Fibroblast of lung (primary cell): ENCODE measurements at regions not wholly inside any gene's neighbourhood (a gene's known extent, or its start where the extent isn't known, plus 50 kb on each side); places are given as distances from the start of the nearest gene placed in this dataset.
A peak's percentile ranks its signal among the peaks of the same experiment; 100 is the strongest.

Experiments
- DNase-seq, 2 donors: peaks; one replicate each; pipeline versions ENCODE4 v3.0.0 to v3.0.0-alpha.2; 2010; ENCODE audit warnings: low read depth in 2 of 2
- H2AFZ ChIP-seq: 2 replicates; pipeline ENCODE4 v1.5.1; 2012; ENCODE audit warnings: low read length, control low read depth, inconsistent platforms
- H3K27ac ChIP-seq: 2 replicates; pipeline ENCODE4 v1.5.1; 2011; ENCODE audit warnings: low read length, control low read depth; ENCODE audit not compliant: insufficient read depth
- H3K27me3 ChIP-seq: 2 replicates; pipeline ENCODE4 v1.5.1; 2011; ENCODE audit warnings: mild to moderate bottlenecking, low read length; ENCODE audit not compliant: control insufficient read depth, insufficient read depth
- H3K36me3 ChIP-seq: 2 replicates; pipeline ENCODE4 v1.5.1; 2011; ENCODE audit warnings: low read length; ENCODE audit not compliant: control insufficient read depth, insufficient read depth
- H3K4me1 ChIP-seq: 2 replicates; pipeline ENCODE4 v1.5.1; 2011; ENCODE audit warnings: low read length; ENCODE audit not compliant: control insufficient read depth, insufficient read depth; ENCODE audit errors: extremely low read depth
- H3K4me2 ChIP-seq: 2 replicates; pipeline ENCODE4 v1.5.1; 2011; ENCODE audit warnings: low read length, control low read depth; ENCODE audit not compliant: insufficient read depth; ENCODE audit errors: extremely low read depth
- H3K4me3 ChIP-seq, 4 experiments: fragments of 200-600 bp in 1 of 4; sonication (generic) in 1 of 4; replicated peaks in 1 of 4; 2 replicates each; pipeline ENCODE4 v1.5.1; 2011 to 2016; ENCODE audit warnings: low read length in 4 of 4, low read depth in 3 of 4, mild to moderate bottlenecking in 3 of 4, control low read depth in 2 of 4, inconsistent platforms in 1 of 4, mixed read lengths in 1 of 4; ENCODE audit not compliant: insufficient read depth in 1 of 4; ENCODE audit errors: control extremely low read depth in 1 of 4
- H3K79me2 ChIP-seq: 2 replicates; pipeline ENCODE4 v1.5.1; 2012; ENCODE audit warnings: mild to moderate bottlenecking, low read length, inconsistent platforms; ENCODE audit not compliant: control insufficient read depth, insufficient read depth
- H3K9ac ChIP-seq: 2 replicates; pipeline ENCODE4 v1.5.1; 2011; ENCODE audit warnings: mild to moderate bottlenecking, low read length, control low read depth; ENCODE audit not compliant: insufficient read depth
- H3K9me3 ChIP-seq: 2 replicates; pipeline ENCODE4 v1.5.1; 2012; ENCODE audit warnings: low read depth, low read length; ENCODE audit not compliant: control insufficient read depth, insufficient read depth
- H4K20me1 ChIP-seq: 2 replicates; pipeline ENCODE4 v1.5.1; 2011; ENCODE audit warnings: low read length; ENCODE audit not compliant: control insufficient read depth, insufficient read depth; ENCODE audit errors: extremely low read depth
- EZH2 ChIP-seq: IDR thresholded peaks from 2 replicates; pipeline ENCODE4 v1.5.1; 2012; ENCODE audit warnings: low read length, control low read depth, mild to moderate bottlenecking; ENCODE audit errors: missing control alignments
- TF ChIP-seq, protein P1 (sequence below), 2 donors: IDR thresholded peaks in 1 of 2; conservative IDR thresholded peaks in 1 of 2; 1 replicate in 1 of 2; 2 replicates in 1 of 2; pipeline ENCODE4 v1.5.1; 2011 to 2012; ENCODE audit warnings: low read length in 2 of 2, control low read depth in 1 of 2, inconsistent platforms in 1 of 2, low read depth in 1 of 2, mild to moderate bottlenecking in 1 of 2

GRCh38 chr20:60581606-60582115 is 623.4 kb downstream of the CDH26 start:
- H3K9me3 ChIP-seq: no peaks in the 10 kb centered on the region
- no peaks in the 10 kb centered on the region for H3K27me3 ChIP-seq
- no peaks in the 10 kb centered on the region for H3K79me2 ChIP-seq
- H2AFZ ChIP-seq: no peak overlapping the region
- H3K27ac ChIP-seq: no peak overlapping the region
- no peak overlapping the region for H3K4me3 ChIP-seq
- no peaks in the 10 kb centered on the region for H3K36me3 ChIP-seq
- no peak for DNase-seq
- TF ChIP-seq EZH2: no peak
- TF ChIP-seq, protein P1, sequence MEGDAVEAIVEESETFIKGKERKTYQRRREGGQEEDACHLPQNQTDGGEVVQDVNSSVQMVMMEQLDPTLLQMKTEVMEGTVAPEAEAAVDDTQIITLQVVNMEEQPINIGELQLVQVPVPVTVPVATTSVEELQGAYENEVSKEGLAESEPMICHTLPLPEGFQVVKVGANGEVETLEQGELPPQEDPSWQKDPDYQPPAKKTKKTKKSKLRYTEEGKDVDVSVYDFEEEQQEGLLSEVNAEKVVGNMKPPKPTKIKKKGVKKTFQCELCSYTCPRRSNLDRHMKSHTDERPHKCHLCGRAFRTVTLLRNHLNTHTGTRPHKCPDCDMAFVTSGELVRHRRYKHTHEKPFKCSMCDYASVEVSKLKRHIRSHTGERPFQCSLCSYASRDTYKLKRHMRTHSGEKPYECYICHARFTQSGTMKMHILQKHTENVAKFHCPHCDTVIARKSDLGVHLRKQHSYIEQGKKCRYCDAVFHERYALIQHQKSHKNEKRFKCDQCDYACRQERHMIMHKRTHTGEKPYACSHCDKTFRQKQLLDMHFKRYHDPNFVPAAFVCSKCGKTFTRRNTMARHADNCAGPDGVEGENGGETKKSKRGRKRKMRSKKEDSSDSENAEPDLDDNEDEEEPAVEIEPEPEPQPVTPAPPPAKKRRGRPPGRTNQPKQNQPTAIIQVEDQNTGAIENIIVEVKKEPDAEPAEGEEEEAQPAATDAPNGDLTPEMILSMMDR (conservative IDR thresholded peaks at IDR 0.05 in 1 of 2, IDR thresholded peaks at IDR 0.05 in 1 of 2; ENCODE audit: low read depth in 1 of 2, low read length in 2 of 2): no peak
- H3K4me1 ChIP-seq: no peaks in the 10 kb centered on the region
- H3K4me2 ChIP-seq: no peak overlapping the region
- H3K9ac ChIP-seq: no peak overlapping the region
- H4K20me1 ChIP-seq: no peaks in the 10 kb centered on the region

DNA sequence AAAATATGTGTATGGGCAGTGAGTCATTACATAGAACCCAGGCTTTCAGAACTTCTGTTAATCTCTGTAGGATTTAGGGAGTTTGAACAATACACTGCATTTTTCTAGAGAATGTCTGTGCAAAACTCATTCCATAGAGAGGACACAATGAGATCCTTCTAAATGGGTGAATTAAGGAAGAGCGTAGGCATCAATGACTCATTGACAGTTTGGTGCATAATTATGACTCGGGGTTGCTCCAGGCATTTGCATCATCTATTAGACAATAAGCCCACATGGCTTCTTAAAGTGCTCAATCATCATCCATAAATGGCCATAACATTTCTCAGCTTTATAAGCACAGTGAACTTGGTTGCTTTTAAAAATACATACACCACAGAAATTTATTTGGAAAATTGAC is 625.5 kb downstream of the CDH26 start:
- Histone ChIP-seq H3K79me2 (no peaks in the 10 kb centered on the region), H3K4me2 (no peak overlapping the region), H3K9ac (no peak overlapping the region), H3K36me3 (no peaks in the 10 kb centered on the region), H3K9me3 (no peaks in the 10 kb centered on the region), H3K27me3 (no peaks in the 10 kb centered on the region), H3K27ac (no peak overlapping the region), H4K20me1 (no peaks in the 10 kb centered on the region), H2AFZ (no peak overlapping the region), H3K4me1 (no peaks in the 10 kb centered on the region), H3K4me3 (no peak overlapping the region)
- peak; percentile 2 to 7 for DNase-seq
- TF ChIP-seq EZH2: no peak
- TF ChIP-seq, protein P1 (conservative IDR thresholded peaks at IDR 0.05 in 1 of 2, IDR thresholded peaks at IDR 0.05 in 1 of 2; ENCODE audit: low read depth in 1 of 2, low read length in 2 of 2): no peak

DNA sequence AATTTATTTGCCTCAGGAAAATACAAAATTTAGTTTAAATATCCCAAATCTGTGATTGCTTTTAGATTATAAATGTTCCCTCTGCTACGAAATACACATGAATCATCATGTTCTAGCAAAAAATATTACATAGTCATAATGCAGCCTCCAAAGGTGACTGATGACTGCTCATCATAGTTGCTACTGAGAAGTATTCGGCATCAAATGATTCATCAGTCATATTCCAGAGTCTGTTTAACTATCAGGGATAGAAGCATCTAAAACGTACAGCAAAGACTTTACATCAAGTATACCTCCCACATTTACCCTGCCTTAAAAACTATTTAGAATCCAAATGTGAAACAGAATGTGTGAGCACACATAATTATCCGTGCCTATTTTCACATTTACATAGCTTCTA is 626.0 kb downstream of the CDH26 start:
- no peak overlapping the region for H3K27ac ChIP-seq

More for the DNA sequence above, 626.0 kb downstream of the CDH26 start:
- Histone ChIP-seq H3K36me3 (no peaks in the 10 kb centered on the region), H3K4me2 (no peak overlapping the region), H4K20me1 (no peaks in the 10 kb centered on the region), H2AFZ (no peak overlapping the region), H3K9me3 (no peaks in the 10 kb centered on the region), H3K9ac (no peak overlapping the region), H3K27me3 (no peaks in the 10 kb centered on the region), H3K79me2 (no peaks in the 10 kb centered on the region), H3K4me1 (no peaks in the 10 kb centered on the region), H3K4me3 (no peak overlapping the region)
- no peak for TF ChIP-seq EZH2
- TF ChIP-seq, protein P1 (conservative IDR thresholded peaks at IDR 0.05 in 1 of 2, IDR thresholded peaks at IDR 0.05 in 1 of 2; ENCODE audit: low read depth in 1 of 2, low read length in 2 of 2): no peak
- no peak for DNase-seq
